NCI-H146 treated with DMSO at 0.1 percent for 48 hours (cell line): ENCODE measurements at regions not wholly inside any gene's neighbourhood (a gene's known extent, or its start where the extent isn't known, plus 50 kb on each side); places are given as distances from the start of the nearest gene placed in this dataset.
"Not testable (repeated sequence)": the region's sequence is repeated elsewhere in the genome, so short reads cannot be mapped to it uniquely, and the experiment has no call there.

ENCODE experiments used
- DNase-seq: peaks from one replicate; lab custom pipeline; 2025; ENCODE audit not compliant: unreplicated experiment; lab: John Stamatoyannopoulos, UW

GRCh38 chr10:27390681-27391080 lies 113.4 kb upstream of the RAB18 start:
- no peak for DNase-seq

GRCh38 chr10:27388761-27389399 lies 115.2 kb upstream of the RAB18 start:
- no peak for DNase-seq

DNA sequence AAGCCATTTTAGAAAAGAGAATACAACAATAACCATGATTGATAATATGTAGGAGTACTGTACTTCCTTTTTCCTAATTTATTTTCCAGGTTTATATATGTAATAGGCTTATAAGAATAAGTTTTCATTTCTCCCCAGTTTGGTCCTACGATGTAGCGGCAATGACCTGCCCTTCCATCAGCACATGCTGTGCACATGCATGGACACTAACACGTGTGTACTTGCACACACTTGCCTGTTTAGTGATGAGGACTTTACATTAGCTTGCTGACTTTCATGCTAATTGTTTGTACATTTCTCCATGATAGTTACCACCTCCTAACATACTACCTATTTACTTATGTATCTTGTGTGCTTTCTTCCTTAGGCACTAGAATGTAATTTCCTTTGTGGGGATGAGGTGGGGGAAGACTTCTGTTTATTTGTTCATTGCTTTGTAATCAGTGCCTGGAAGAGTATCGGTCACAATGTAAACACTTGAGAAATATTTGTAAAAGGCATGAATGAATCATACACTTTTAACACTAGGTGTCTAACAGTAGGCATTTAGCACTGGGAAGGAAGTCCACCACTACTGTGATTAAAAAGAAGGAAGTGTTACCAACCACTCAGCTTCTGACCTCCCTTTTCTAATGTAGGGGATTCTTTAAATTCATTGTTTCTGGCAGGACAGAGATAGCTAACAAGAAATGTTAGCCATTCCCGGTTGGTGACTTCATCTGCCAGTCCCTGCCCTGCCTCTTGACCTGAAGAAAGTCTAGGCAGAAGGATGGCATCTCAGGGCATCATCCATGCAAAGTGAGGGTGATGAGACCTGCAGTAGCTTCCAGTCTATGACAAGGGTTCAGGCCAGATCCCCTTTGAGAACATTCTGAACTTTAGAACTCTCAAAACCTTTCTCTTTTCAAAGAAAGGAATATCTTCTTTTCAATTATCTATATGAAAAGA lies 120.2 kb upstream of the RAB18 start:
- DNase-seq: no peak

- DNase-seq: no peak
Observed at GRCh38 chr10:27382176-27382575, 121.9 kb upstream of the RAB18 start.

- DNase-seq: no peak
Observed at GRCh38 chr10:27380929-27381358, 123.2 kb upstream of the RAB18 start.

DNA sequence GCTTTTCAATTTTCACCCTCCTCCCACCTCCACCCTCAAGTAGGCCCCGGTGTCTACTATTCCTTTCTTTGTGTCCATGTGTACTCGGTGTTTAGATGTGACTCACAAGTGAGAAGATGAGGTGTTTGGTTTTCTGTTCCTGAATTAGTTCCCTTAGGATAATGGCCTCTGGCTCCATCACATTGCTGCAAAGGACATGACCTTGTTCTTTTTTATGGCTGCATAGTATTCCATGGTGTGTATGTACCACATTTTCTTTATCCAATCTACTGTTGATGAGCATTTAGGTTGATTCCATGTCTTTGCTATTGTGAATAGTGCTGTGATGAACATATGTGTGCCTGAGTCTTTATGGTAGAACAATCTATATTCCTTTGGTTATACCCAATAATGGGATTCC lies 125.1 kb upstream of the RAB18 start:
- DNase-seq: not testable (repeated sequence)

DNA sequence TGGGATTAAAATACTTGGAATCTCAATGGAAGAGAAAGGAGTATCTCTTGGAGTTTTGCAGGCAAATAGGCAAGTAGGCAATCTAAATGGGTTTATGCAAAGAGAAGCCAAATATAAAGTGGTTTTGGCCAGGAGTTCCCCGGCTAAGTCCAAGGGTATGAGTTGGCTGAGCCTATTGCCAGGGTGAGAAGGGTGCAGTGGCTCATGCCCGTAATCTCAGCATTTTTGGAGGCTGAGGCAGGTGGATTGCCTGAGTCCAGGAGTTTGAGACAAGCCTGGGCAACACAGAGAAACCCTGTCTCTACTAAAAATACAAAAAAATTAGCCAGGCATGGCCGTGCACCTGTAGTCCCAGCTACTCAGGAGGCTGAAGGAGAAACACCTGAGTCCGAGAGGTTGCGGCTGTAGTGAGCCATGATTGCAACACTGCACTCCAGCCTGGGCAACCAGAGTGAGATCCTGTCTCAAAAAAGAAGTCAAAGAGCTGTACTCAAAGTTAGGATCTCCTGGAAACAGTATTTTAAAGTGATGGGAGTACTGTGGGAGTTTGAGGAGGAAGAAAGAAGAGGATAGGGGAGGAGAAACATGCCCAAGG lies 130.4 kb upstream of the RAB18 start:
- DNase-seq: no peak

DNA sequence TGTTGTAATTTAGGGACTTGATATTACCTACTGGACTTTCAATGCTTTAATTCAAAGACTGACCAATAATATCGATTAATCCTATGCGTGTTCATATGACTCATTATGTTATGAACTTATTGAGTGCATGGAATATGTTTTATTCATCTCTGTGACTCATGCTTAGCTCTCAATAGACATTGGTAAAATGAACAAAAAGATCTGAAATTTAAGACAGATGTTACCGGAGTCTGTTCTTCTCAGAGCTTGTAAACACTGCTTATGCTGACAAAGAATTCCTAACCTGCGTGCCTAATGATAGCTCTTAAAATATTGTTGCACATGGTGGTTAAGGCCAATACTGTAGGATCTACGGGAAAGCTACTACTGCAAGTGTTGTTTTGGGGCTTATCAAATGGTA lies 131.5 kb upstream of the ACBD5 start:
- no peak for DNase-seq

- not testable (repeated sequence) for DNase-seq
Observed at GRCh38 chr10:27371375-27371774, 130.8 kb upstream of the ACBD5 start.

- DNase-seq: no peak
Observed at GRCh38 chr10:27369880-27370279, 129.3 kb upstream of the ACBD5 start.

DNA sequence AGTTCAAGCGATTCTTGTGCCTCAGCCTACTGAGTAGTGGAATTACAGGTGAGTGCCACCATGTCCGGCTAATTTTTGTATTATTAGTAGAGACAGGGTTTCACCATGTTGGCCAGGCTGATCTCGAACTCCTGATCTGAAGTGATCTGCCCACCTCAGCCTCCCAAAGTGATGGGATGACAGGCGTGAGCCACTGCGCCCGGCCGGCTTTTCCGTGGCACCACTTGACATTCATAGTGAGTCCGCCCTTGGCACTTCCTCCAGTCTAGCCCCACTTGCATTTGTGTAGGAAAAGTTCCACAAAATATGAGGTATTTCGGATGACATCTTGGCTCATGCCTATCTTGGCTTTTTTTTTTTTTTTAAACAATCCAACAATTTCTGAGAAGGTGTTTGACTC lies 128.1 kb upstream of the ACBD5 start:
- DNase-seq: no peak

DNA sequence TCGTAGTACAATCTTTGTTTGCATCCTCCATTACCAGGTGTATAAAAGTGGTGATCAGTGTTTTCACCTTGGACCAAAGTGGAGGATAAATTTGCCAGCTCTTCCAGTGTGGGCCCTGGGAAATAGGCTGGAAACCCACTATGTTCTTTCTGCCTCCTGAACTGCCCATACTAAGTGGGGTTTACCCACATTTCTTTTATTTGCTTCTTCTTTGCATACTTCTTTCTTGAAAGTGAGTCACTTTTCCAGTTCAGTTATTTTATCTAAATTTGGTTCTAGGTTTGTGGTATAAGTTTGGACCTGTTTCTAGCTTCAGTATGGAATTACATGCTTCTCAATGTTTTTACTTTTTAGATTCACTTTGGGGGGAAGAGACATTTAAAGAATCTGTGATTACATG lies 126.2 kb upstream of the ACBD5 start:
- DNase-seq: no peak

- DNase-seq: no peak
Observed at GRCh38 chr10:27364028-27364427, 123.4 kb upstream of the ACBD5 start.

DNA sequence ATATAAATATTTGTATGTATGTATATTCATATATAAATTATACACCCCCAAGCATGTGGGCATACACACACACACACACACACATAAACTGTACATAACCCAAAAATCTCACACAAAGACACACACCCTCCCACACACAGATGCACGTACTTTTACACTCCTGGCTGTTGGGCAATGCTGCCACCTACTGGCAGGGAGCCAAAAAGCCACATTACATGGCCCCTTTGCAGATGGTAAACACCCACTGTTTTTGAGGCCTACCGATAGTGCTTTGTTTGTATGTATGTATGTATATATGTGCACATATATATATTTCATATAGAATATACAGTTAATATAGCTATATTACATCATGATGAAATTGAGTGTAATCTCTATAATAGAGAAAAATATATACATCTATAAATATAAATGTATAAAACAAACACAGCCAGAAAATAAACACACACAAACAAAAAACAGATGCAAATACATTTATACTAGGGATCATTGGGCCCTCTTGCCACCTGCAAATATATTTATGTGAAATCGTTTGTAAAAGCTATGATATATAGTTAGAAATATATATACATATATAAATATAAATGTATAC lies 120.1 kb upstream of the ACBD5 start:
- DNase-seq: peak; percentile 37

- DNase-seq: no peak
Observed at GRCh38 chr10:27359792-27360355, 119.3 kb upstream of the ACBD5 start.

- DNase-seq: no peak
Observed at GRCh38 chr10:27356738-27357137, 116.1 kb upstream of the ACBD5 start.

GRCh38 chr10:27355918-27356573 lies 115.4 kb upstream of the ACBD5 start:
- DNase-seq: no peak

DNA sequence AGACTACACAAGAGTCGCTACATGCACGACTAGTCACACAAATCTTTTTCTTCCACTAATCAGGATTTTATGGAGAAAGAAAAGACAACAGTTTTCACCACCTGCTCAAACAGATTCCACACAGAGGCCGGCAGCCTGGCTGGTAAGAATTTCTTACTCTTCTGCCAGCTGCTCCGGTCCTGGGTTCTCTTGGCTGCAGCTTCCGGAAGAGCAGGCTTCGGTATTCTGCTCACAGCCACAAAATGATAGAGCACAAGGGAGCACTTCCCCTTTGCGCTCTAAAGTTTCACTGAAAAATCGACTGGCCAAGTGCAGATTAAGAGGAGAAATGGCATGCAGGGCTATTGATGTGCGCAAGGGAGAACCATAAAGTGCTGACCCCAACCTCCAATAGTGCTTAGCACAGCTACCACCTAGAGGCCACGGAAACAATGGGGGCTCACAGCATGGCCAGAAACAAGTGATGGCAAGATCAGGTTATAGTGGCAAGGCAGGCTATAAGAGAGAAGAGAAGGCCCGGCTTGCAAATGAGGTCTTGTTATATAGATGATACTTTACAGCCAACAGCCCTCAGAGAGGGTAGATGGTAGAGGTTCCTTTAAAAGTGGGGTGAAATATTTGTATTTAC lies 114.2 kb upstream of the ACBD5 start:
- DNase-seq: not testable (repeated sequence)

GRCh38 chr10:27354100-27354499 lies 113.5 kb upstream of the ACBD5 start:
- not testable (repeated sequence) for DNase-seq

DNA sequence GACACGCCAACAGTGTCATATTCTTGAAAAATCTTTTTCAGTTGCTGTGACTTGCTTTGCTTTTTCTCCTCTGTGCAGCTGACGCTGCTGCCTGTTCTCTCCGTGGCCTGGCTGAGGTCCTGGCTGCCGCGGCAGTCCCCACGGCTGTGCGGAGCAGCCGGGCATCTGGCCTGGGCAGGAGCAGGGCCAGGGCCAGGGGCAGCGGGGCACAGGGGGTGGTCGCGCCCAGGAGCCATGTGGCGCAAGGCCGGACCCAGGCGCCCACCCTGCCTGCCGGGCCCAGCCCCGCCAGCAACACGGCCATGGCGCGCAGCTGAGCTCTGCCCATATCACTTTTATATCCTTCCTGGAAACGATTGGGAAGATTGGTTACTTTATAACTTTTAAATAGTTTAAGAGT lies 109.4 kb upstream of the ACBD5 start:
- DNase-seq: no peak
